Uterus (tissue), 2 donors: ENCODE measurements at regions not wholly inside any gene's neighbourhood (a gene's known extent, or its start where the extent isn't known, plus 50 kb on each side); places are given as distances from the start of the nearest gene placed in this dataset.

Experiments
- CTCF ChIP-seq, 4 experiments: fragments of 200-600 bp in 2 of 4; fragments of 450-650 bp in 2 of 4; sonication (generic) in 2 of 4; IDR thresholded peaks; one replicate each; pipeline ENCODE4 v1.5.1; 2016 to 2019; ENCODE audit warnings: antibody characterized with exemption in 4 of 4, mild to moderate bottlenecking in 2 of 4, moderate library complexity in 1 of 4
- POLR2A ChIP-seq, 2 donors: fragments of 450-650 bp; IDR thresholded peaks; one replicate each; pipeline ENCODE4 v1.6.1; 2016; ENCODE audit warnings: antibody characterized with exemption in 2 of 2, mild to moderate bottlenecking in 1 of 2, moderate library complexity in 1 of 2

GRCh38 chr1:14228677-14229076 lies 369.8 kb upstream of the KAZN start:
- TF ChIP-seq CTCF (IDR thresholded peaks at IDR 0.05) = no peak
- TF ChIP-seq POLR2A (IDR thresholded peaks at IDR 0.05) = no peak
